GM12892 (cell line): ENCODE measurements at regions not wholly inside any gene's neighbourhood (a gene's known extent, or its start where the extent isn't known, plus 50 kb on each side); places are given as distances from the start of the nearest gene placed in this dataset.

Experiments
- POLR2A ChIP-seq: IDR thresholded peaks from 2 replicates; pipeline ENCODE4 v1.6.1; 2011; ENCODE audit warnings: low read depth, low read length, control low read depth
- POLR2AphosphoS5 ChIP-seq: IDR thresholded peaks from 2 replicates; pipeline ENCODE4 v1.6.1; 2011; ENCODE audit warnings: low read depth, low read length, control low read depth
- TAF1 ChIP-seq: IDR thresholded peaks from 2 replicates; pipeline ENCODE4 v1.6.1; 2011; ENCODE audit warnings: low read depth, mild to moderate bottlenecking, control low read depth, low read length, borderline replicate concordance

DNA sequence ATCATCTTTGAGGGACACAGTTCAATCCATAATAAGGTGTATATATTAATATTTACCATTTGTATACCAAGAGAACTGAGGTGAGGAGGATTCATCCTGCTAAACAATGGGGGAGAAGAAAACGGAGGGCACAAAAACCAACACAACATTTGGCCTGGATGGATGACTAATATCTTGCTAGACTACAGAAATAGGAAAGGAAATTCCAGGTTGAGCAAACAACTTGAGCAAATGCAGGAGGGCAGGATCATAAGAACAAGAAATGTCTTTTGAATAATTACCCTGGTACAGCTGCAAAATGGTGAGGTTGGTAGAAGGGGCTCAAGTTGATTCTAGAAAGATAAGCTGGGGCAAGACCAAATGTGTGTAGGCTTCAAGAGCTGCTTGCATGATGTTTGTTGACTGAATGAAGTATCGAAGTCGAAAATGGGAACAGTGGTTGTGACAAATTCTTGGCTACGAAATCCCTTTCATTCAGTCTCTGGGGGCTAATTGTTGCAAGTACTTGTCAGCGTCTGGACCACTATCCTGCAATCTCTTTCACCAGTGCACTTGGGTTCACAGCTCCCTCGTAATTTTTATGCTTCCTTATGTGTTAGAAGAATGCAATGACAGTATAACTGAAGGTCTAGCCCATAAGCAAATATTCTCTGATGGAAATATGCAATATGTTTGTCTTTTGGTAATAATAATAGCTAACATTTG is 176.2 kb downstream of the PTEN start:
- TF ChIP-seq TAF1 (no peak), POLR2A (no peak), POLR2AphosphoS5 (no peak)
